Ectodermal cell (in vitro differentiated cells): ENCODE measurements at regions not wholly inside any gene's neighbourhood (a gene's known extent, or its start where the extent isn't known, plus 50 kb on each side); places are given as distances from the start of the nearest gene placed in this dataset.
"Not testable (repeated sequence)": the region's sequence is repeated elsewhere in the genome, so short reads cannot be mapped to it uniquely, and the experiment has no call there.

Experiments used
- H3K27ac ChIP-seq: 2 replicates; pipeline ENCODE4 v1.7.0; 2013; ENCODE audit warnings: mild to moderate bottlenecking, low read depth, low read length; ENCODE audit not compliant: insufficient read depth, poor library complexity, severe bottlenecking
- H3K27me3 ChIP-seq: 2 replicates; pipeline ENCODE4 v1.7.0; 2013; ENCODE audit warnings: mild to moderate bottlenecking, low read length; ENCODE audit not compliant: insufficient read depth, control insufficient read depth, poor library complexity, severe bottlenecking
- H3K36me3 ChIP-seq: one replicate; pipeline ENCODE4 v1.7.0; 2013; ENCODE audit warnings: low read length; ENCODE audit not compliant: control insufficient read depth, insufficient read depth
- H3K4me1 ChIP-seq: one replicate; pipeline ENCODE4 v1.7.0; 2013; ENCODE audit warnings: low read length; ENCODE audit not compliant: control insufficient read depth, insufficient read depth
- H3K4me3 ChIP-seq: 2 replicates; pipeline ENCODE4 v1.7.0; 2013; ENCODE audit warnings: low read depth, low read length, control low read depth; ENCODE audit not compliant: insufficient read depth
- H3K9me3 ChIP-seq: 2 replicates; pipeline ENCODE4 v1.7.0; 2013; ENCODE audit warnings: mild to moderate bottlenecking, low read length, moderate library complexity; ENCODE audit not compliant: control insufficient read depth
- whole genome bisulfite sequencing, 2 experiments: methylation state at CpG; one replicate each; pipeline ENCODE4 v1.1.7; 2013; ENCODE audit warnings: missing lambda C conversion rate in 2 of 2; 5-methylcytosine and 5-hydroxymethylcytosine counted together

- Histone ChIP-seq H3K9me3 (no peaks in the 10 kb centered on the region), H3K27ac (no peak overlapping the region), H3K36me3 (no peaks in the 10 kb centered on the region), H3K4me1 (no peaks in the 10 kb centered on the region), H3K27me3 (no peaks in the 10 kb centered on the region), H3K4me3 (no peak overlapping the region)
- no CpG with 5 or more reads among the region's 2 CpGs for WGBS, 2 experiments
These were observed 743.6 kb upstream of the POU3F4 start for GRCh38 chrX:82764521-82764920.

- no peak overlapping the region for H3K4me3 ChIP-seq
- WGBS, 2 experiments: 100% methylated on average over 1 of the region's 1 CpG; no CpG with 5 or more reads in 1 of the 2 experiments
- H3K4me1 ChIP-seq: no peaks in the 10 kb centered on the region
- H3K9me3 ChIP-seq: no peaks in the 10 kb centered on the region
- no peaks in the 10 kb centered on the region for H3K27me3 ChIP-seq
- H3K36me3 ChIP-seq: no peaks in the 10 kb centered on the region
- no peak overlapping the region for H3K27ac ChIP-seq
These were observed 742.3 kb upstream of the POU3F4 start for GRCh38 chrX:82765811-82766210.

- H3K9me3 ChIP-seq: no peaks in the 10 kb centered on the region
- 61 to 65% methylated on average over 3 of the region's 3 CpGs for WGBS, 2 experiments
- no peaks in the 10 kb centered on the region for H3K4me1 ChIP-seq
- no peaks in the 10 kb centered on the region for H3K27me3 ChIP-seq
- H3K27ac ChIP-seq: no peak overlapping the region
- H3K4me3 ChIP-seq: no peak overlapping the region
- H3K36me3 ChIP-seq: no peaks in the 10 kb centered on the region
These were observed 732.7 kb upstream of the POU3F4 start for GRCh38 chrX:82775426-82775825.

- Histone ChIP-seq H3K36me3 (no peaks in the 10 kb centered on the region), H3K27me3 (no peaks in the 10 kb centered on the region), H3K9me3 (no peaks in the 10 kb centered on the region), H3K4me1 (no peaks in the 10 kb centered on the region), H3K27ac (no peak overlapping the region), H3K4me3 (no peak overlapping the region)
- 87 to 88% methylated on average over 4 of the region's 4 CpGs for WGBS, 2 experiments
These were observed 726.1 kb upstream of the POU3F4 start for GRCh38 chrX:82782014-82782413.

- not testable (repeated sequence) for H3K4me3 ChIP-seq, H3K4me1 ChIP-seq, H3K36me3 ChIP-seq, H3K27me3 ChIP-seq, H3K27ac ChIP-seq, H3K9me3 ChIP-seq
- WGBS, 2 experiments: 93 to 100% methylated on average over 5 of the region's 5 CpGs
These were observed 695.2 kb upstream of the POU3F4 start for GRCh38 chrX:82812902-82813301.

- Histone ChIP-seq H3K36me3 (no peaks in the 10 kb centered on the region), H3K27me3 (no peaks in the 10 kb centered on the region), H3K4me1 (no peaks in the 10 kb centered on the region), H3K27ac (no peak overlapping the region), H3K9me3 (no peaks in the 10 kb centered on the region), H3K4me3 (no peak overlapping the region)
- 63 to 86% methylated on average over 1 of the region's 1 CpG for WGBS, 2 experiments
These were observed 694.4 kb upstream of the POU3F4 start for GRCh38 chrX:82813671-82814078.

GRCh38 chrX:82816001-82816400 is 692.1 kb upstream of the POU3F4 start:
- H3K4me3 ChIP-seq: no peak overlapping the region
- H3K27ac ChIP-seq: no peak overlapping the region
- H3K36me3 ChIP-seq: no peaks in the 10 kb centered on the region
- 95 to 100% methylated on average over 3 of the region's 3 CpGs for WGBS, 2 experiments
- no peaks in the 10 kb centered on the region for H3K4me1 ChIP-seq
- H3K27me3 ChIP-seq: no peaks in the 10 kb centered on the region
- no peaks in the 10 kb centered on the region for H3K9me3 ChIP-seq

- H3K4me3 ChIP-seq: no peak overlapping the region
- no peaks in the 10 kb centered on the region for H3K4me1 ChIP-seq
- H3K36me3 ChIP-seq: no peaks in the 10 kb centered on the region
- H3K27me3 ChIP-seq: no peaks in the 10 kb centered on the region
- WGBS, 2 experiments: 100% methylated on average over 2 of the region's 2 CpGs; no CpG with 5 or more reads in 1 of the 2 experiments
- no peak overlapping the region for H3K27ac ChIP-seq
- H3K9me3 ChIP-seq: no peaks in the 10 kb centered on the region
These were observed 691.5 kb upstream of the POU3F4 start for GRCh38 chrX:82816562-82816961.

- no peaks in the 10 kb centered on the region for H3K36me3 ChIP-seq
- H3K9me3 ChIP-seq: no peaks in the 10 kb centered on the region
- no peak overlapping the region for H3K4me3 ChIP-seq
- no peaks in the 10 kb centered on the region for H3K4me1 ChIP-seq
- no peaks in the 10 kb centered on the region for H3K27me3 ChIP-seq
- no peak overlapping the region for H3K27ac ChIP-seq
- WGBS, 2 experiments: 80% methylated on average over 1 of the region's 1 CpG; no CpG with 5 or more reads in 1 of the 2 experiments
These were observed 665.8 kb upstream of the POU3F4 start for GRCh38 chrX:82842286-82842685.

- no peaks in the 10 kb centered on the region for H3K36me3 ChIP-seq
- no peaks in the 10 kb centered on the region for H3K4me1 ChIP-seq
- H3K27me3 ChIP-seq: no peaks in the 10 kb centered on the region
- H3K27ac ChIP-seq: no peak overlapping the region
- H3K9me3 ChIP-seq: no peaks in the 10 kb centered on the region
- H3K4me3 ChIP-seq: no peak overlapping the region
- WGBS, 2 experiments: 88 to 100% methylated on average over 1 to 3 of the region's 4 CpGs
These were observed 660.0 kb upstream of the POU3F4 start for GRCh38 chrX:82848111-82848510.
